OCI-LY1 (cell line): ENCODE measurements at regions not wholly inside any gene's neighbourhood (a gene's known extent, or its start where the extent isn't known, plus 50 kb on each side); places are given as distances from the start of the nearest gene placed in this dataset.

ENCODE experiments used
- EZH2 ChIP-seq: fragments of 200-600 bp; sonication (generic), shearing (Covaris generic); IDR thresholded peaks from 2 replicates; pipeline ENCODE4 v1.8.0; 2017; ENCODE audit warnings: borderline replicate concordance, mixed run types, mild to moderate bottlenecking, antibody characterized with exemption, low read length, moderate library complexity, mixed read lengths
- TF ChIP-seq, protein P1 (sequence below): fragments of 200-600 bp; sonication (generic), shearing (Covaris generic); IDR thresholded peaks from 2 replicates; pipeline ENCODE4 v1.5.1; 2017; ENCODE audit warnings: mild to moderate bottlenecking, antibody characterized with exemption, low read length, moderate library complexity, mixed read lengths

- TF ChIP-seq, protein P1, sequence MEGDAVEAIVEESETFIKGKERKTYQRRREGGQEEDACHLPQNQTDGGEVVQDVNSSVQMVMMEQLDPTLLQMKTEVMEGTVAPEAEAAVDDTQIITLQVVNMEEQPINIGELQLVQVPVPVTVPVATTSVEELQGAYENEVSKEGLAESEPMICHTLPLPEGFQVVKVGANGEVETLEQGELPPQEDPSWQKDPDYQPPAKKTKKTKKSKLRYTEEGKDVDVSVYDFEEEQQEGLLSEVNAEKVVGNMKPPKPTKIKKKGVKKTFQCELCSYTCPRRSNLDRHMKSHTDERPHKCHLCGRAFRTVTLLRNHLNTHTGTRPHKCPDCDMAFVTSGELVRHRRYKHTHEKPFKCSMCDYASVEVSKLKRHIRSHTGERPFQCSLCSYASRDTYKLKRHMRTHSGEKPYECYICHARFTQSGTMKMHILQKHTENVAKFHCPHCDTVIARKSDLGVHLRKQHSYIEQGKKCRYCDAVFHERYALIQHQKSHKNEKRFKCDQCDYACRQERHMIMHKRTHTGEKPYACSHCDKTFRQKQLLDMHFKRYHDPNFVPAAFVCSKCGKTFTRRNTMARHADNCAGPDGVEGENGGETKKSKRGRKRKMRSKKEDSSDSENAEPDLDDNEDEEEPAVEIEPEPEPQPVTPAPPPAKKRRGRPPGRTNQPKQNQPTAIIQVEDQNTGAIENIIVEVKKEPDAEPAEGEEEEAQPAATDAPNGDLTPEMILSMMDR = no peak
- TF ChIP-seq EZH2 = no peak
Measured at GRCh38 chr20:19112828-19113227, 99.6 kb upstream of the SLC24A3 start.
